ENCODE measurements at regions not wholly inside any gene's neighbourhood (a gene's known extent, or its start where the extent isn't known, plus 50 kb on each side); places are given as distances from the start of the nearest gene placed in this dataset.
A peak's percentile ranks its signal among the peaks of the same experiment; 100 is the strongest.

- no peak for TF ChIP-seq CTCF (IDR thresholded peaks at IDR 0.05; ENCODE audit: low read depth, low read length, missing control alignments)
Measured at GRCh38 chr1:90457985-90458384, 259.1 kb downstream of the BARHL2 start.

GRCh38 chr1:90452491-90452890 lies 264.6 kb downstream of the BARHL2 start:
- in situ Hi-C loops (cut with HindIII; ENCODE audit: low sequenced_read_pairs), result no loop called here
- H3K4me3 ChIP-seq (ENCODE audit: low read depth, low read length), result no peak overlapping the region
- DNase-seq (ENCODE audit: low read depth), result no peak
- TF ChIP-seq CTCF (IDR thresholded peaks at IDR 0.05; ENCODE audit: low read depth, low read length, missing control alignments), result no peak

More at GRCh38 chr1:90457985-90458384, 259.1 kb downstream of the BARHL2 start:
- in situ Hi-C loops (cut with HindIII; ENCODE audit: low sequenced_read_pairs), result no loop called here
- H3K4me3 ChIP-seq (ENCODE audit: low read depth, low read length), result no peak overlapping the region
- DNase-seq (ENCODE audit: low read depth), result no peak

- no peak overlapping the region for H3K4me3 ChIP-seq (ENCODE audit: low read depth, low read length)
- no peak for DNase-seq (ENCODE audit: low read depth)
- no peak for TF ChIP-seq CTCF (IDR thresholded peaks at IDR 0.05; ENCODE audit: low read depth, low read length, missing control alignments)
- in situ Hi-C loops (cut with HindIII; ENCODE audit: low sequenced_read_pairs), result no loop called here
Measured at GRCh38 chr1:90443354-90443753, 273.7 kb downstream of the BARHL2 start.

GRCh38 chr1:90435351-90435750 lies 281.8 kb downstream of the BARHL2 start:
- in situ Hi-C loops (cut with HindIII; ENCODE audit: low sequenced_read_pairs), result no loop called here

GRCh38 chr1:90434460-90434859 lies 282.6 kb downstream of the BARHL2 start:
- DNase-seq (ENCODE audit: low read depth), result no peak
- in situ Hi-C loops (cut with HindIII; ENCODE audit: low sequenced_read_pairs), result no loop called here
- TF ChIP-seq CTCF (IDR thresholded peaks at IDR 0.05; ENCODE audit: low read depth, low read length, missing control alignments), result peak; percentile 20
- H3K4me3 ChIP-seq (ENCODE audit: low read depth, low read length), result no peak overlapping the region

More at GRCh38 chr1:90435351-90435750, 281.8 kb downstream of the BARHL2 start:
- no peak for TF ChIP-seq CTCF (IDR thresholded peaks at IDR 0.05; ENCODE audit: low read depth, low read length, missing control alignments)
- no peak overlapping the region for H3K4me3 ChIP-seq (ENCODE audit: low read depth, low read length)
- no peak for DNase-seq (ENCODE audit: low read depth)

- TF ChIP-seq CTCF (IDR thresholded peaks at IDR 0.05; ENCODE audit: low read depth, low read length, missing control alignments), result no peak
- DNase-seq (ENCODE audit: low read depth), result peak; percentile 18
- no peak overlapping the region for H3K4me3 ChIP-seq (ENCODE audit: low read depth, low read length)
- in situ Hi-C loops (cut with HindIII; ENCODE audit: low sequenced_read_pairs), result no loop called here
Measured at GRCh38 chr1:90417126-90417525, 300.0 kb downstream of the BARHL2 start.

- TF ChIP-seq CTCF (IDR thresholded peaks at IDR 0.05; ENCODE audit: low read depth, low read length, missing control alignments), result no peak
- no peak overlapping the region for H3K4me3 ChIP-seq (ENCODE audit: low read depth, low read length)
- in situ Hi-C loops (cut with HindIII; ENCODE audit: low sequenced_read_pairs), result no loop called here
- DNase-seq (ENCODE audit: low read depth), result no peak
Measured at GRCh38 chr1:90414201-90414600, 302.9 kb downstream of the BARHL2 start.

Data from astrocyte of the cerebellum (primary cell).